Gastroesophageal sphincter (tissue), 3 donors: ENCODE measurements at regions not wholly inside any gene's neighbourhood (a gene's known extent, or its start where the extent isn't known, plus 50 kb on each side); places are given as distances from the start of the nearest gene placed in this dataset.

Experiments
- CTCF ChIP-seq, 4 experiments: fragments of 200-600 bp in 2 of 4; fragments of 450-650 bp in 2 of 4; sonication (generic) in 1 of 4; IDR thresholded peaks; one replicate each; pipeline ENCODE4 v1.5.1; 2017 to 2019; ENCODE audit warnings: antibody characterized with exemption in 4 of 4, mild to moderate bottlenecking in 2 of 4, moderate library complexity in 2 of 4
- EP300 ChIP-seq: sonication (generic); formaldehyde crosslinking; IDR thresholded peaks from one replicate; pipeline ENCODE4 v1.6.1; 2017; ENCODE audit warnings: antibody characterized with exemption, mild to moderate bottlenecking
- POLR2A ChIP-seq, 2 donors: fragments of 450-650 bp; IDR thresholded peaks; one replicate each; pipeline ENCODE4 v1.6.1; 2017; ENCODE audit warnings: antibody characterized with exemption in 2 of 2, mild to moderate bottlenecking in 2 of 2, moderate library complexity in 1 of 2
- POLR2AphosphoS5 ChIP-seq: sonication (generic); formaldehyde crosslinking; IDR thresholded peaks from one replicate; pipeline ENCODE4 v1.6.1; 2017; ENCODE audit warnings: antibody characterized with exemption

- no peak for TF ChIP-seq CTCF (IDR thresholded peaks at IDR 0.05)
- TF ChIP-seq POLR2AphosphoS5 = no peak
- TF ChIP-seq POLR2A (IDR thresholded peaks at IDR 0.05) = no peak
- no peak for TF ChIP-seq EP300
Measured at GRCh38 chr7:89798599-89798996, 355.7 kb upstream of the STEAP1 start.
